Mammary epithelial cell (primary cell): ENCODE measurements at regions not wholly inside any gene's neighbourhood (a gene's known extent, or its start where the extent isn't known, plus 50 kb on each side); places are given as distances from the start of the nearest gene placed in this dataset.

ENCODE experiments used
- EZH2 ChIP-seq: IDR thresholded peaks from 2 replicates; pipeline ENCODE4 v1.6.1; 2012; ENCODE audit warnings: low read length, inconsistent platforms, borderline replicate concordance
- TF ChIP-seq, protein P1 (sequence below), 2 donors: IDR thresholded peaks in 1 of 2; conservative IDR thresholded peaks in 1 of 2; 2 replicates each; pipeline ENCODE4 v1.5.1; 2011 to 2012; ENCODE audit warnings: inconsistent platforms in 2 of 2, low read length in 2 of 2, mild to moderate bottlenecking in 2 of 2, control low read depth in 1 of 2, low read depth in 1 of 2; ENCODE audit not compliant: insufficient read depth in 1 of 2; ENCODE audit errors: extremely low read depth in 1 of 2

DNA sequence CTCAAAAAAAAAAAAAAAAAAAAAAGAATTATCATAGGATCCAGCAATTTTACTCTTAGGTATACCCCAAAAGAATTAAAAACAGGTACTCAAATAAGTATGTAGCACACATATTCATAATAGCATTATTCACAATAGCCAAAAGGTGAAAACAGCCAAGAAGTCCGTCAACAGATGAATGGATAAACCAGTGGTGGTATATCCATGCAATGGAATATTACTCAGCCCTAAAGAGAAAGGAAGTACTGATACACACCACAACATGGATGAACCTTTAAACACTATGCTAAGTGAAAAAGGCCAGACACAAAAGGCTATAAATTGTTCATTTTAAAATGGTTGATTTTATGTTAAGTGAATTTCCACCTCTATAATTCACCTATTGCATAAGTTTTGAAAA lies 804.8 kb upstream of the AUTS2 start:
- TF ChIP-seq, protein P1, sequence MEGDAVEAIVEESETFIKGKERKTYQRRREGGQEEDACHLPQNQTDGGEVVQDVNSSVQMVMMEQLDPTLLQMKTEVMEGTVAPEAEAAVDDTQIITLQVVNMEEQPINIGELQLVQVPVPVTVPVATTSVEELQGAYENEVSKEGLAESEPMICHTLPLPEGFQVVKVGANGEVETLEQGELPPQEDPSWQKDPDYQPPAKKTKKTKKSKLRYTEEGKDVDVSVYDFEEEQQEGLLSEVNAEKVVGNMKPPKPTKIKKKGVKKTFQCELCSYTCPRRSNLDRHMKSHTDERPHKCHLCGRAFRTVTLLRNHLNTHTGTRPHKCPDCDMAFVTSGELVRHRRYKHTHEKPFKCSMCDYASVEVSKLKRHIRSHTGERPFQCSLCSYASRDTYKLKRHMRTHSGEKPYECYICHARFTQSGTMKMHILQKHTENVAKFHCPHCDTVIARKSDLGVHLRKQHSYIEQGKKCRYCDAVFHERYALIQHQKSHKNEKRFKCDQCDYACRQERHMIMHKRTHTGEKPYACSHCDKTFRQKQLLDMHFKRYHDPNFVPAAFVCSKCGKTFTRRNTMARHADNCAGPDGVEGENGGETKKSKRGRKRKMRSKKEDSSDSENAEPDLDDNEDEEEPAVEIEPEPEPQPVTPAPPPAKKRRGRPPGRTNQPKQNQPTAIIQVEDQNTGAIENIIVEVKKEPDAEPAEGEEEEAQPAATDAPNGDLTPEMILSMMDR (conservative IDR thresholded peaks at IDR 0.05 in 1 of 2, IDR thresholded peaks at IDR 0.05 in 1 of 2; ENCODE audit: extremely low read depth in 1 of 2, insufficient read depth in 1 of 2, low read depth in 1 of 2, low read length in 2 of 2): no peak
- TF ChIP-seq EZH2: no peak
